LNCAP (cell line): ENCODE measurements at regions not wholly inside any gene's neighbourhood (a gene's known extent, or its start where the extent isn't known, plus 50 kb on each side); places are given as distances from the start of the nearest gene placed in this dataset.

Experiments used
- TF ChIP-seq, protein P1 (sequence below): fragments of 450-650 bp; IDR thresholded peaks from 2 replicates; pipeline ENCODE4 v1.5.1; 2017; ENCODE audit warnings: mild to moderate bottlenecking

DNA sequence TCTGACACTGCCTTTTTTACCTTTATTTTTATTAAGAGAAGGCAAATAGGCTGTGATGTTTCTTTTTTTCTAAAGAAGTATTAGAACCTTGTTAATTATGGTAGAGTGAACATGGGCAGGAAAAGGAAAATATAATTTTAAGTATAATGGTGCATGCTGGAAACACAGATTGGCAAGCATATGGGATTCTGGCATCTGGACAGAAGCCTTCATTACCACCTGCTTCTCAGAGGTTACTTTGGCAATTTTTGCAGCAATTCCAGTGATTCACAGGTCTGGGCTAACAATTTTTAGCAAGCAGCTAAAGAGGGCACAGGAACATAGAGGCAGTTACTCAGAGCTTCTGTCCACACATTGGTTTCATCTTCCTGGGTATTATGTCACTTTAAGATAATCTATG is 258.3 kb downstream of the DIPK2A start:
- TF ChIP-seq, protein P1, sequence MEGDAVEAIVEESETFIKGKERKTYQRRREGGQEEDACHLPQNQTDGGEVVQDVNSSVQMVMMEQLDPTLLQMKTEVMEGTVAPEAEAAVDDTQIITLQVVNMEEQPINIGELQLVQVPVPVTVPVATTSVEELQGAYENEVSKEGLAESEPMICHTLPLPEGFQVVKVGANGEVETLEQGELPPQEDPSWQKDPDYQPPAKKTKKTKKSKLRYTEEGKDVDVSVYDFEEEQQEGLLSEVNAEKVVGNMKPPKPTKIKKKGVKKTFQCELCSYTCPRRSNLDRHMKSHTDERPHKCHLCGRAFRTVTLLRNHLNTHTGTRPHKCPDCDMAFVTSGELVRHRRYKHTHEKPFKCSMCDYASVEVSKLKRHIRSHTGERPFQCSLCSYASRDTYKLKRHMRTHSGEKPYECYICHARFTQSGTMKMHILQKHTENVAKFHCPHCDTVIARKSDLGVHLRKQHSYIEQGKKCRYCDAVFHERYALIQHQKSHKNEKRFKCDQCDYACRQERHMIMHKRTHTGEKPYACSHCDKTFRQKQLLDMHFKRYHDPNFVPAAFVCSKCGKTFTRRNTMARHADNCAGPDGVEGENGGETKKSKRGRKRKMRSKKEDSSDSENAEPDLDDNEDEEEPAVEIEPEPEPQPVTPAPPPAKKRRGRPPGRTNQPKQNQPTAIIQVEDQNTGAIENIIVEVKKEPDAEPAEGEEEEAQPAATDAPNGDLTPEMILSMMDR = no peak

DNA sequence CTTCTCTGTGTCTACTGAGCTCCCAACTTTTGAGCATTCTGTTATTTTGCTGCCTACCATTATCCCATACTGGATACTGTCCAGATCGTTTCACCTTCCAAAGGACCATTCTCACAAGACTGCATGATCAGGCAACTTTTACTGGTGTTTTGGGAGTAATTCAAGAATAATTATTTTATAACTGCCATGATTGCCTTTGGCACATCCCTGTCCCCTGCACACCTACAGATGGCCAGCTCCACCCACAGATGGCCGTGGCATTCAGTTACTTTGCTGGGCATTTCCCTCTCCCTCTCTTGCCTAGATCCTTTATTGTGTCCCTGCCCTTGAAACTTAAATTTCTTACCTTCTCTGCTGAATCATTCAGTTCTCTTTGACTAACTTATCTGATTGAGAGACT is 263.9 kb downstream of the DIPK2A start:
- TF ChIP-seq, protein P1 = no peak

DNA sequence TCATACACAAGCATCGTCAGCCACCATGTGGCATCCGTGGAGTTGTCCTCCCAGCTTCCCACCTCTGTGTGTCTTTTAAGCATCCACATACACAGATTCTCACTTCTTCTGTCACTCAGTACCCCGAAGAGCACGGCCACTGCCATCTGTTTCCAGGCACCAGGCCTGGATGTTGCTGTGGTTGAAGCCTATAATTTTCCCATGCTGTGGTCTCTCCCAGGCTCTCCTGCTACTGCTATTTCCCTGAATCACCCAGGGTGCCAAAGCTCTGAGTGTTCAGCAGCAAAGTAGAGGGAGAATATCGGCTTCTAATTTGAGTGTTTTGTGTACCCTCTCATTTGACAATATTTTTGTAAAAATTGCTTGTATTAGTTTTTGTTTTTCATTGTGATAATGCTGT is 265.7 kb downstream of the DIPK2A start:
- TF ChIP-seq, protein P1 = no peak

DNA sequence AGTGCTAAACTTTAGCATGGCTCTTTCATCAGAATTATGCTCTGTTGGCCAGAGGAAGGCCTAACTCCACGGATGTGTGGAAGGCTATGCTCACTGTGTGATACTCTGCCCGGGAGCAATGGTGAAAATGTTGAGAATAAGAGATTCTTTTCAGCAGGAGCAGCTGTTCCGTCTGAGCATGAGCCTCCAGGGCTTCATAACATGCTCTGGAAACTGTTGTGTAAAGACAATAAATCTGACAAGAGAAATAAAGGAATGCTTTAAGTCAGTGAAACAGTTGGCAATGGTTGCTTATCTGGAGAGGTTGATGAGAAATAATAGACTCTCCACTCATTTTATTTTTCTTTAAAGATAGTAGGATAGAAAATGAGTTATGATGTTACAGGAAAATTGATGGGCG is 269.8 kb downstream of the DIPK2A start:
- TF ChIP-seq, protein P1 = no peak

DNA sequence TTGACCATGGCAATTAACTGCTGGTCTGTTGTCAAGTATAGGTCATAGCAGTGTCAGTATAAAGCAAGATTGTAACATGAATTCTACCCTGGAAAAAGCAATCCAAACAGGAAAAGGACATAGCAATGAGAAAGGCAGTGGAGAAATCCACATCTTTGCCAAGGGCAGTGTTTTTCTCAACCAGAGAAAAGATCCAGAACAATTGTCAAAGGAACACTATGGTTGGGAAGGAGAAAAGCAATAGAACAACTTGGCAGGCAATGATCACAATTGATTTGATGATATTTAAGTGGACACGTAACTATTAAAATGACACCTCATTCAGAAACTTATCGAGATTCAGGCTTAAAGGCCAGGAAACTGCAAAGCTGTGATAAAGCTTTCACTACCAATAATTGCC is 271.1 kb downstream of the DIPK2A start:
- TF ChIP-seq, protein P1 = no peak

DNA sequence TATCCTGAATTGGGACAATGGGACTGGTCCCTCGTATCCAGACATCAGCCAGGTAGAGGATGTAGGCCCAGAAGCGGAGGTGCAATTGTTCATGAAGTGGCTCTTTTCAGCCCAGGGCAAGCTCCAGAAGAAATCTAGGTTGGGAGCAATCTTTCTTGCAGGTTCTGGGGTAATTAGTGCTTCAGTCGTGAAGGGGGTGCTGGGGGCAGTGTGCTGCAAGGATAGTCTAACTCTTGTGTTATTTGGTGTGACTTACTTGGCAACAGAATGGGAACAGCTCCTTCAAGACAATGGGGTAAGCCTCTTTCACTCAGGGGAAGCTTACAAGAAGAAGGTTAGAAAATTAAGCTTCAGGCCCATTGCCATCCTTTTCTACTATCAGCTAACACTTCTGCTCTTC is 273.0 kb downstream of the DIPK2A start:
- TF ChIP-seq, protein P1 = no peak

DNA sequence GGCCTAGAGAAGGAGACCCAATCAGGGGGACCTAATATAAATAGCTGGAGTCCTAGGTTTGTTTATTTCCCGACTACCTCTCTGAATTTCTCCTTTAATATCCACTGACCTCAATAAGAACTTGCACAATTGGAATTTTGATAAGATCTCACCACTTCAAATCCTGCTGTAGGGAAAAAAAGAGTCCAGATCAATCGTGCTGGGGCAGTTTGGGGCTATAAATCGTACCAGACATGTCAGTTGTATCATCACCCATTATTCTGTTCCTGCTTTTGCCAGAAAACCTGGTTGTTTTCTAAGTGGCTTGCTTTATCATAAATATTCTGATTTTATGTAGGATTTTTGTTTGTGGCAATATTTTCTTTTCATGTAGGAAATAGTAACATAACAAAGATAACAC is 281.3 kb downstream of the DIPK2A start:
- TF ChIP-seq, protein P1 = no peak

DNA sequence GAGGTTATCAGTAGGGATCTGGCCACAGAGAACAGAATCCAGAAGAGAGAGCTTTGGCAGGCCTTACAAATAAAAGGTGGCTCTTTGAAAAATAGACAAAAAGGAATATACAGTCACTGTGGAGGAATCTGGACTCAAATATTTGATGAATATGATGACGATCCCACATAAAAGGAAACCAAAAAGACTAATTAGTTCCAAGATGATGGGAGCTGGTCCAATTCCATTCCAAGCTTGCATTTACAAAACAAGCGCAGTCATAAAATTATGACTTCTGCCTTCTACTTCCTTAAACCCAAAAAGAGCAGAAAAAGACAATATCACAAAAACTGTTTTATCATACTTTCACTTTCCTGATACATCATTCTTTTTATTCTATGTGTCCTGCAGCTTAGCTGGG is 285.8 kb downstream of the DIPK2A start:
- TF ChIP-seq, protein P1 = no peak
